GM21619 (cell line): ENCODE measurements at regions not wholly inside any gene's neighbourhood (a gene's known extent, or its start where the extent isn't known, plus 50 kb on each side); places are given as distances from the start of the nearest gene placed in this dataset.

Experiments
- ATAC-seq: cut with Tn5 transposase; IDR thresholded peaks from one replicate; pipeline ENCODE4 v1.9.1; 2021; ENCODE audit not compliant: unreplicated experiment

DNA sequence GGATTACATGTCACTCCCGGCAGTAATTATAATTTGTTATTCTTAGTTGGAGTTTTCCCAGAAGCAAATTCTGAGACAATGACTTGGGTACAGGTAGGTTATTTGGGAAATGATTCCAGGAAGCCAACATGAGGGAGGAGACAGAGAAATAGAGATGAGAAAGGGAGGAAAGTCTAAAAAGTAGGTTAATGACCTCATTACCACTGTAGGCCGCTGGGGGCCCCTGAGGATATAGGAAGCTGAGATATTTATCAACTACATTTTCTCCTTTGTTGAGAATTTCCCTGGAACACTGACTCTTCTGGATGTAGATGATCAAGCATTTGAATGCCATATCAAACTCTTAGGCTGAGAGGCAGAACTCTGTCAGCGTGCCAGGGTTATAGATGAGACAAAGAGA, 284.3 kb downstream of the ICOS start:
- ATAC-seq: no peak

- no peak for ATAC-seq
These were observed 286.5 kb downstream of the ICOS start for GRCh38 chr2:204223046-204223445.

DNA sequence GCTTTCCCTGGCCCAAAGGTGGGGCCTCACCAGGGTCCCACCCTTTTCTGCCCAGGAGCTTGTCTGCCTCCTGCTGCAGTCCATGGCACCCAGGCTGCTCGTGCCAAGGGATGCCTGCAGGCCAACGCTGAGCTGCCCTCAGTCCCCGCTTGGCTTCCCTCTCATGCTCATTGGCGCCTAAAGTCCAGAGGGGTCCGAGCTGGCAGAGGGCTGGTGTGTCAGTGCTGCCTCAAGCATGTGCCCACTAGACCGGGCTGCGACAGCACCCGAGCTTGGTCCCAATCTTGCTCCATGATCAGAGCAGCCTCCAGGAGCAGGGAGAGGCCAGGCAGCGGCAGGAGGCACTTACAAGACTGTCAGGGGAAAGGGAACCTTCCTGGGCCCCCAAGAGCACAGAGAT, 287.0 kb downstream of the ICOS start:
- no peak for ATAC-seq

- ATAC-seq: no peak
These were observed 289.1 kb downstream of the ICOS start for GRCh38 chr2:204225671-204226073.

DNA sequence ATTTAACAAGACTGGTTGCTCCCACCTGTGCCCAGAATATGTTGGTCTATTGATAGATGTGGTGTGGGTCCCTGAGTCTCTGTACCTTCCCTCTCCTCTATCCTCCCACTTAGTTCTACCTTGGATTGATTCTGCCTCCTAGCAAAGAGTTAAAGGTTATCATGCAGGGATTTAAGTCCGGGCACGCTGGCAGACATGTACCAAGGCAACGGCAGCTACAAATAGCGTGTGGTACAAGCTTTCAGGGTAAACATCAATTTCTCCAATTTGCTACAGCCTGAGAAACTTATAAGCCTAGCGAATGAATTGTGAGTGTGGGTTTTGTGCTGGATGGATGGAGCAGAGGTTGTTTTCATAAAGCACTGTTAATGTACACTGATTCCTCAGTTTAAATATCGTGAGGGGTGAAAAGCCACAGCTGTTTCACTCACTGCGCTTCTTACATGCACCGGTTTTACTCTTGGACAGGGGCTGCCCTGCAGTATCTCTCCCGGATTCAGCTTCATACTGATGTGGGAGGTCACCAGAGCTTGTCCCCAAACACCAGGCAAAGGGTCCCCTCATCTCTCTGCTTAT, 289.8 kb downstream of the ICOS start:
- ATAC-seq: no peak

GRCh38 chr2:204228169-204228886, 291.8 kb downstream of the ICOS start:
- ATAC-seq: no peak

DNA sequence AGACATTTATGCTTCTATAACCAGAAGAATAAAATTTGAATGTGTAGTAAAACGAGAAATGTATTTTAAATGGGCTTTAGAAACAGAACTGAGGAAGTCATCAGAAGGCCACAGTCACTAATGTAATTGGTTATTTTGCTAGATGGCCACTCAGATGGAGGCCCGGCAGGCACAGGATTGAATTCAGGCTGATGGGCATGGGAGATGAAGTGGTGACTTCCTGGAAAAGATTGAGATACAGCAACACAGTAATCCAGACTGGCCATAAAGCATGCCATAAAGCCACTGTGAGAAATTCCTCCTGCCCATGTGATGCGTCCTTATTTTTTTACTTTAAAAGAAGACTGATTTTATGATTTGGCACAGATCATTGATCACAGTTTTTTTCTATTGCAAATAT, 297.7 kb downstream of the ICOS start:
- ATAC-seq: no peak

GRCh38 chr2:204234879-204235278, 298.3 kb downstream of the ICOS start:
- no peak for ATAC-seq

GRCh38 chr2:204237416-204237815, 300.9 kb downstream of the ICOS start:
- ATAC-seq: no peak

GRCh38 chr2:204239411-204240165, 303.0 kb downstream of the ICOS start:
- no peak for ATAC-seq

DNA sequence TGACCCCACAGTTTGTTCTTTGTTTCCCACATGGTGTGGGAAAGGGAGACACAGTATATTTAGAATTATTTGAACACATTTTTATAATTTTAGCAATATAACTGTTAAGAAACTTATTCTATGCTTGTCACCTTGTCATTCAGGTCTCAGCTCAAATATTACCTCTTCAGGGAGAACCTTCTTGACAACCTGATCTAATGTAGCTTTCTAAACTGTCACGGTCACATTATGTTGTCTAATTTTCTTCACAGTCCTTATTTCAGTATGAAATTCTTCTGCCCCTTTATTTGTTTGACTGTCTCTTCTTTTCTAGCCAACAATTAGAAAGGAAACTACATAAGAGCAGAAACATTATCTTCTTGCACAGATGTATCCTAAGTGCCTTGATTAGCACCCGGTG, 304.3 kb upstream of the PARD3B start:
- no peak for ATAC-seq

DNA sequence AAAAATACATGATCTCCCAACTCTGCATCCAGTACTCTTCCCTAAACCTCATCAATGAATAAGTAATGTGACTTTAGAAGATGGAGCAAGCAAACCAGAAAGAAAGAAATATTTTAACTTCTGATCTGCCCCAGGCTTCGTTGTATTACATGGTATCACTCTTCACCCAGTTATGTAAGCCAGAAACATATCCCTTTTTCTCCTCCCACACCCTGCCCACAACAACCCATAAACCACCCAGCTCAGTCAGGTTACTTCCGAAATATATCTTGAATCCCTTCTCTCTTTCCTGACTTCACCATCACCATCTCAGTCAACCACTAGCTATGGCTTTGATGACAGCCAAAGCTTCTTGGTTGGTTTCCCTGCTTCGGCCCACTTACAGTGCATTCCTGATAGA, 295.8 kb upstream of the PARD3B start:
- ATAC-seq: no peak

DNA sequence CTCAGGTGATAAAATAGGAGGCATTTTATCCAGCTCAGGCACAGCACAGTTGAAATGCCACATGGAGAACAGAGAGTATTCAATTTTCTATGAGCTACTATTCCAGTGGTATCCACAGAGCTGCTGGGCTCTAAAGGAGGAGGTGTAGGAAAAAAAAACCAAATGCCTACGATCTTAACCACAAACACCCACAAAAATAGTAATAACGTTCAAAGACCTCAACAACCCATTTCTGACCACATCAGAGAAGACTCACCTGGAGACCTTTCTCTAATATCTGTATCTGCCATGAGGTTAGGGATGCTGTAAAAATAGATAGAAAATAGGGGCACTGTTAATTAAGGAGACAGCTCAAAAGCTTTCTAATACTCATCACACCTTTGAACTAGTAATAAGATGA, 294.6 kb upstream of the PARD3B start:
- ATAC-seq: no peak

DNA sequence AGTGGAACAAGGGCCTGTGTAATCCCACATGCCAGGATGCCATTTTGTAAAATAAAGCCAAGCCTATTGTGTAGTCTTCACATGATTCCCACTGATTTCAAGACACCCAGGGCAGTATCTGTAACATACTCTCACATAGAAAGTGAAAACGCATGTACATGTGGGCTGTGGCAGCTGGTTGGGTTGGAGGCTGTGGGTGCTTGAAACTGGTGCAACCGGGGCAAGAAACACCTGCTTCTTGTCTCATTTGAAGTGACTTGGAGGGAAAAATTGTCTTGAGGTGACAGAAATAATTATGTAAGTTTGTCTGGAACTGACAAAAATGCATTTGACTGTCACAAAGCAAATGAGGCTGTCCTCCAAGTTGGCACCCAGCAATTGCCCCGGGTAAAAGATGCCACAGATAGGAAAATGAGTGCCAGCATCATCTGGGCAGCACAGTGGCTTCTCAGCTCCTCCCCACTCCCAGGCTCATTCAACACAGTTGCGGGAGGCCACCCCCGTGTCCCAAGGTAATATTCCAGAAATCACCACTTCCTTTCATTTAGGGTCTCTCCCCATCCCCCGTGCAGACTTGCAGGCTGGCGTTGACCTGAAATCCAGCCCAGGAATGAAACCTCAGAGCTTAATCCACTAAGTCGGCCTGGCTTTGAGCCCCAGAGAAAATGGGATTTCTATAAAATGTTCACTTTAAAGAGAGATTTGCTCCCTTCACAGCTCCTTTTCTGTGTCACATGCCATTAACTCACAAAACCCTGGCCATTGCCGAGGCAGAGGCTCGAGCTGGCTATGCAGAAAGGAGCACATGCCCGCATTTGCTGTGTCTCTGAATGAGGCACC, 293.9 kb upstream of the PARD3B start:
- peak; percentile 64 for ATAC-seq

DNA sequence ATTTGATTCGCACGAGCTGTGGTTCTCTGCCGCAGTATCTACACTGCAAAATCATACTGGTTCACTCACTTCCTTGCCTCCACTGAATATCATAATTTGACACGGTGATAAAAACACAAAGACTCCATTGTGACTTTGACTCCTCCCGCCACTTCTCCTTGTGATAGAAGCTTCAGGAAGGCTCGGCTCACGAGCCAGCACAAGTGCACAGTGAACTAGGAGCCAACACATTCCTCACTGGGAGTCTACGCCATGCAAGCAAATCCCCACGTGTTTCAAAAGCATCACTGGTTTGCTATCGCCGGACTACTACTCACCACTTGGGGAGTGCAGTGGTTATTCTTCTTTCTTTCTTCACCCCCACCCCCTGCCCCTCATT, 293.3 kb upstream of the PARD3B start:
- ATAC-seq: no peak

GRCh38 chr2:204255071-204255470, 290.2 kb upstream of the PARD3B start:
- ATAC-seq: no peak

DNA sequence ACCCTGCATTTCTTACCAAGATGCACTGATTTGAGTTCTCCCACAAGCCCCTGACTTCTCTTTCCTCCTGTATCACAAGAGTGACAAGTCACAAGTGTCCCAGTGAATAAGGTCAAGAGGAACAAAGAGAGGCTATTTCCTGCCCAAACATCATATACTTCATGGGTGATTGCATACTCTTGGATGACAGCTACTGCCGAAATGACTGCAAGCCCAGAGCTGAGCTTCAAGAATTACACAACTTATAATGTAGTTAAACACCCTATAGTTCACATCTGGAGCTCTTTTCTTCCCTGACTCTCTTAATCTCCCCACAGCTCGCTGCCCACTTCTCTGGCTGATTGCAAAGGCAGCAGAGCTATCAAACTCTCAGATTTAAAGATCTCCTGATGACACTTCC, 289.7 kb upstream of the PARD3B start:
- no peak for ATAC-seq

GRCh38 chr2:204257781-204258180, 287.5 kb upstream of the PARD3B start:
- ATAC-seq: no peak

- ATAC-seq: no peak
These were observed 286.4 kb upstream of the PARD3B start for GRCh38 chr2:204258890-204259289.

- no peak for ATAC-seq
These were observed 285.0 kb upstream of the PARD3B start for GRCh38 chr2:204260162-204260877.

GRCh38 chr2:204260901-204261300, 284.4 kb upstream of the PARD3B start:
- no peak for ATAC-seq
